ENCODE measurements at regions not wholly inside any gene's neighbourhood (a gene's known extent, or its start where the extent isn't known, plus 50 kb on each side); places are given as distances from the start of the nearest gene placed in this dataset.

GRCh38 chr6:53426667-53427270, 78.0 kb upstream of the ELOVL5 start (continued):
- TF ChIP-seq CEBPB (IDR thresholded peaks at IDR 0.05; ENCODE audit: borderline replicate concordance in 1 of 2, low read depth in 2 of 2, low read length in 2 of 2): no peak
- TF ChIP-seq SPI1 (IDR thresholded peaks at IDR 0.05; ENCODE audit: borderline replicate concordance, insufficient read depth, low read depth, low read length): peak; percentile 63; the same call in 1 of the 2 replicates
- no peak for TF ChIP-seq MXI1 (IDR thresholded peaks at IDR 0.05; ENCODE audit: low read depth, low read length)
- TF ChIP-seq, protein P1, sequence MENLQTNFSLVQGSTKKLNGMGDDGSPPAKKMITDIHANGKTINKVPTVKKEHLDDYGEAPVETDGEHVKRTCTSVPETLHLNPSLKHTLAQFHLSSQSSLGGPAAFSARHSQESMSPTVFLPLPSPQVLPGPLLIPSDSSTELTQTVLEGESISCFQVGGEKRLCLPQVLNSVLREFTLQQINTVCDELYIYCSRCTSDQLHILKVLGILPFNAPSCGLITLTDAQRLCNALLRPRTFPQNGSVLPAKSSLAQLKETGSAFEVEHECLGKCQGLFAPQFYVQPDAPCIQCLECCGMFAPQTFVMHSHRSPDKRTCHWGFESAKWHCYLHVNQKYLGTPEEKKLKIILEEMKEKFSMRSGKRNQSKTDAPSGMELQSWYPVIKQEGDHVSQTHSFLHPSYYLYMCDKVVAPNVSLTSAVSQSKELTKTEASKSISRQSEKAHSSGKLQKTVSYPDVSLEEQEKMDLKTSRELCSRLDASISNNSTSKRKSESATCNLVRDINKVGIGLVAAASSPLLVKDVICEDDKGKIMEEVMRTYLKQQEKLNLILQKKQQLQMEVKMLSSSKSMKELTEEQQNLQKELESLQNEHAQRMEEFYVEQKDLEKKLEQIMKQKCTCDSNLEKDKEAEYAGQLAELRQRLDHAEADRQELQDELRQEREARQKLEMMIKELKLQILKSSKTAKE (IDR thresholded peaks at IDR 0.05; ENCODE audit: low read depth, poor library complexity, severe bottlenecking): peak; percentile 72
- peak; percentile 90 for TF ChIP-seq BACH1 (IDR thresholded peaks at IDR 0.05; ENCODE audit: borderline replicate concordance)
- peak; percentile 43; the same call in 1 of the 2 replicates for TF ChIP-seq ZNF207 (IDR thresholded peaks at IDR 0.05; ENCODE audit: borderline replicate concordance)
- TF ChIP-seq REST (IDR thresholded peaks at IDR 0.05; ENCODE audit: low read depth, low read length): no peak
- TF ChIP-seq CBFB (IDR thresholded peaks at IDR 0.05; ENCODE audit: low read depth): peak; percentile 42; the same call in 1 of the 2 replicates
- peak; percentile 88 for TF ChIP-seq IRF4 (IDR thresholded peaks at IDR 0.05; ENCODE audit: low read depth, low read length)
- TF ChIP-seq PAX5 (IDR thresholded peaks at IDR 0.05; ENCODE audit: borderline replicate concordance, low read depth, low read length): 0 out of 2 replicates have a peak, but pooled peaks have one; percentile 19
- TF ChIP-seq ZNF384 (IDR thresholded peaks at IDR 0.05; ENCODE audit: borderline replicate concordance, low read depth, low read length): peak; percentile 86; the same call in 1 of the 2 replicates
- TF ChIP-seq ZBTB4 (CRISPR knock-in tag; IDR thresholded peaks at IDR 0.05): no peak
- peak; percentile 58 for TF ChIP-seq BCL3 (IDR thresholded peaks at IDR 0.05; ENCODE audit: borderline replicate concordance, insufficient read depth, low read depth, low read length, poor library complexity, severe bottlenecking)
- peak; percentile 47; the same call in 1 of the 2 replicates for TF ChIP-seq CREB1 (IDR thresholded peaks at IDR 0.05; ENCODE audit: low read depth)
- TF ChIP-seq ZNF217 (IDR thresholded peaks at IDR 0.05): peak; percentile 83; the same call in 1 of the 2 replicates
- TF ChIP-seq CBX5 (IDR thresholded peaks at IDR 0.05; ENCODE audit: low read depth): peak; percentile 75; the same call in 1 of the 2 replicates
- TF ChIP-seq ZZZ3 (IDR thresholded peaks at IDR 0.05; ENCODE audit: control insufficient read depth, insufficient read length, low read depth): no peak

Data from GM12878 (cell line).